PC-3 (cell line): ENCODE measurements at regions not wholly inside any gene's neighbourhood (a gene's known extent, or its start where the extent isn't known, plus 50 kb on each side); places are given as distances from the start of the nearest gene placed in this dataset.
A peak's percentile ranks its signal among the peaks of the same experiment; 100 is the strongest.

Source experiments
- ATAC-seq: fragments of 200-7000 bp; cut with Tn5 transposase; 2 replicates; pipeline ENCODE4 v1.9.1; 2020; ENCODE audit warnings: mild to moderate bottlenecking, moderate library complexity
- BruUV-seq: library from RNA; stranded (reverse); fragments of 400-500 nt; replicated peaks from 2 replicates; lab custom pipeline; 2021; lab: Mats Ljungman, UMichigan
- CTCF ChIA-PET: fragments of 300-600 bp; sonication (Branson Sonifier 250); formaldehyde crosslinking; loops from one replicate; lab custom pipeline; 2022; ENCODE audit warnings: antibody characterized with exemption; lab: Charles Lee
- POLR2A ChIA-PET: fragments of 300-600 bp; sonication (Branson Sonifier 250); formaldehyde crosslinking; loops from one replicate; lab custom pipeline; 2022; ENCODE audit warnings: antibody characterized with exemption; ENCODE audit not compliant: unreplicated experiment; lab: Charles Lee
- DNase-seq: peaks from one replicate; pipeline ENCODE4 v3.0.0-alpha.2; 2015
- H2AFZ ChIP-seq: fragments of 300-600 bp; sonication (generic); 2 replicates; pipeline ENCODE4 v1.6.0; 2016; ENCODE audit warnings: antibody characterized with exemption, low read length
- H3F3A ChIP-seq: fragments of 300-600 bp; sonication (generic); one replicate; pipeline ENCODE4 v1.6.0; 2017; ENCODE audit warnings: antibody characterized with exemption, low read length, control low read depth, mild to moderate bottlenecking; ENCODE audit not compliant: unreplicated experiment
- H3K27ac ChIP-seq: fragments of 300-600 bp; sonication (generic); 2 replicates; pipeline ENCODE4 v1.5.1; 2016; ENCODE audit warnings: mild to moderate bottlenecking, low read length
- H3K27me3 ChIP-seq: fragments of 300-600 bp; sonication (generic); 2 replicates; pipeline ENCODE4 v1.6.1; 2016; ENCODE audit warnings: low read length, mixed read lengths
- H3K36me3 ChIP-seq: fragments of 300-600 bp; sonication (generic); 2 replicates; pipeline ENCODE4 v1.6.1; 2016; ENCODE audit warnings: low read depth, mixed run types, low read length, mixed read lengths
- H3K4me1 ChIP-seq: fragments of 300-600 bp; sonication (generic); 2 replicates; pipeline ENCODE4 v1.5.1; 2016; ENCODE audit warnings: low read length; ENCODE audit not compliant: insufficient read depth
- H3K4me2 ChIP-seq: fragments of 300-600 bp; sonication (generic); 2 replicates; pipeline ENCODE4 v1.6.0; 2016; ENCODE audit warnings: low read length
- H3K4me3 ChIP-seq: fragments of 300-600 bp; sonication (generic); 2 replicates; pipeline ENCODE4 v1.5.1; 2016; ENCODE audit warnings: mild to moderate bottlenecking, low read length, mixed read lengths
- H3K79me2 ChIP-seq: fragments of 300-600 bp; sonication (generic); 2 replicates; pipeline ENCODE4 v1.6.1; 2017; ENCODE audit warnings: low read length, mixed read lengths
- H3K9ac ChIP-seq: fragments of 300-600 bp; sonication (generic); 2 replicates; pipeline ENCODE4 v1.6.0; 2016; ENCODE audit warnings: mild to moderate bottlenecking, low read length
- H3K9me2 ChIP-seq: fragments of 300-600 bp; sonication (generic); replicated peaks from 2 replicates; pipeline ENCODE4 v1.6.1; 2016; ENCODE audit warnings: mixed run types, low read length, mixed read lengths
- H3K9me3 ChIP-seq: fragments of 300-600 bp; sonication (generic); 2 replicates; pipeline ENCODE4 v1.6.1; 2016; ENCODE audit warnings: low read length, mixed read lengths
- H4K20me1 ChIP-seq: fragments of 300-600 bp; sonication (generic); 2 replicates; pipeline ENCODE4 v1.6.1; 2016; ENCODE audit warnings: low read length, mixed read lengths
- EZH2 ChIP-seq: fragments of 300-600 bp; sonication (generic); IDR thresholded peaks from one replicate; pipeline ENCODE4 v1.6.1; 2017; ENCODE audit warnings: antibody characterized with exemption, mild to moderate bottlenecking, low read length; ENCODE audit not compliant: unreplicated experiment
- EZH2phosphoT487 ChIP-seq: fragments of 300-600 bp; sonication (generic); IDR thresholded peaks from 2 replicates; pipeline ENCODE4 v1.6.1; 2018; ENCODE audit warnings: mild to moderate bottlenecking, antibody characterized with exemption, low read length, borderline replicate concordance
- intact Hi-C: fragments of 100-400 bp; cut with micrococcal nuclease; formaldehyde crosslinking; loops from 2 replicates; pipeline ENCODE4 v1.9.0; 2023
- TF ChIP-seq, protein P1 (sequence below): fragments of 300-600 bp; sonication (generic); conservative IDR thresholded peaks from 2 replicates; pipeline ENCODE4 v1.5.1; 2017; ENCODE audit warnings: antibody characterized with exemption, low read depth, mild to moderate bottlenecking, low read length

- Histone ChIP-seq H4K20me1 (no peaks in the 10 kb centered on the region), H3F3A (no peaks in the 10 kb centered on the region), H3K4me1 (peaks cover 26% of the 10 kb centered on the region), H3K9me2 (no peaks in the 10 kb centered on the region), H3K9ac (no peak overlapping the region), H3K9me3 (no peaks in the 10 kb centered on the region), H3K27ac (no peak overlapping the region), H3K4me3 (no peak overlapping the region), H3K4me2 (0 out of 2 replicates have a peak overlapping the region, but pooled peaks have one; percentile 43), H3K79me2 (no peaks in the 10 kb centered on the region), H2AFZ (no peak overlapping the region), H3K36me3 (no peaks in the 10 kb centered on the region), H3K27me3 (no peaks in the 10 kb centered on the region)
- intact Hi-C loops = loop anchor here (5.0 kb wide), 1 partner anchor 86 kb away; the partner anchor contains the start of gene S1PR1
- BruUV-seq = no TSS peak
- ChIA-PET CTCF (no interaction called here), POLR2A (interaction anchor here (0.7 kb wide), 1 partner anchor 34 kb away, joined by 3 read pairs; no protein-coding TSS in a partner anchor)
- DNase-seq (no peak), ATAC-seq (no peak)
- TF ChIP-seq, protein P1, sequence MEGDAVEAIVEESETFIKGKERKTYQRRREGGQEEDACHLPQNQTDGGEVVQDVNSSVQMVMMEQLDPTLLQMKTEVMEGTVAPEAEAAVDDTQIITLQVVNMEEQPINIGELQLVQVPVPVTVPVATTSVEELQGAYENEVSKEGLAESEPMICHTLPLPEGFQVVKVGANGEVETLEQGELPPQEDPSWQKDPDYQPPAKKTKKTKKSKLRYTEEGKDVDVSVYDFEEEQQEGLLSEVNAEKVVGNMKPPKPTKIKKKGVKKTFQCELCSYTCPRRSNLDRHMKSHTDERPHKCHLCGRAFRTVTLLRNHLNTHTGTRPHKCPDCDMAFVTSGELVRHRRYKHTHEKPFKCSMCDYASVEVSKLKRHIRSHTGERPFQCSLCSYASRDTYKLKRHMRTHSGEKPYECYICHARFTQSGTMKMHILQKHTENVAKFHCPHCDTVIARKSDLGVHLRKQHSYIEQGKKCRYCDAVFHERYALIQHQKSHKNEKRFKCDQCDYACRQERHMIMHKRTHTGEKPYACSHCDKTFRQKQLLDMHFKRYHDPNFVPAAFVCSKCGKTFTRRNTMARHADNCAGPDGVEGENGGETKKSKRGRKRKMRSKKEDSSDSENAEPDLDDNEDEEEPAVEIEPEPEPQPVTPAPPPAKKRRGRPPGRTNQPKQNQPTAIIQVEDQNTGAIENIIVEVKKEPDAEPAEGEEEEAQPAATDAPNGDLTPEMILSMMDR = no peak
- TF ChIP-seq EZH2 (no peak), EZH2phosphoT487 (no peak)
Observed at GRCh38 chr1:101151286-101151685, 85.5 kb upstream of the S1PR1 start.

GRCh38 chr1:101150670-101151069 is 86.1 kb upstream of the S1PR1 start:
- peak; percentile 81 for ATAC-seq
- Histone ChIP-seq H3K79me2 (no peaks in the 10 kb centered on the region), H3K36me3 (no peaks in the 10 kb centered on the region), H3F3A (no peaks in the 10 kb centered on the region), H3K9ac (no peak overlapping the region), H3K4me3 (no peak overlapping the region), H2AFZ (no peak overlapping the region), H3K27ac (peak overlapping the region; percentile 24; the same call in 1 of the 2 replicates), H4K20me1 (no peaks in the 10 kb centered on the region), H3K27me3 (no peaks in the 10 kb centered on the region), H3K4me2 (peak overlapping the region; percentile 43), H3K4me1 (peaks cover 26% of the 10 kb centered on the region), H3K9me3 (no peaks in the 10 kb centered on the region), H3K9me2 (no peaks in the 10 kb centered on the region)
- TF ChIP-seq EZH2phosphoT487 (no peak), EZH2 (no peak)
- TF ChIP-seq, protein P1 = no peak
- CTCF ChIA-PET = no interaction called here
- intact Hi-C loops = loop anchor here (5.0 kb wide), 1 partner anchor 87 kb away; the partner anchor contains the start of gene S1PR1
- no TSS peak for BruUV-seq
- POLR2A ChIA-PET = no interaction called here
- peak; percentile 84 for DNase-seq

DNA sequence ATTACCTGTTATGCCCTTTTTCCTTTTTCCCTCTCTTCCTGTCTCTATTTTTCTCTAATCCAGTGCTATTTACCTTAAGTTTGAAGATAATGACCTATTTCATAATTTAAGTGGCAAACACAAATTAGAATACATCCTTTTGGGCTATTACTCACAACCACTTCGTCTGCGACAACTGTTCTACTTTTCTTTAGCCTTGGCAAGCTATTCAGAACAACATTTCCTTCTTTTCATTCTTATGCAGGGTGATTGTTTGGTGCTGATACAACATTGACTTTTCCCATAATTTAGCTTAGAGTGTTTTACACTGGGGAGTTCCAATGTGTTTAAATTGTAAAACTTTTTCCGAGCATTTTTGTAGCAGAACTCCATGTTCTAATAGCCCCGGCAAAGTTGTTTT is 86.6 kb upstream of the S1PR1 start:
- POLR2A ChIA-PET = no interaction called here
- CTCF ChIA-PET = no interaction called here
- BruUV-seq = no TSS peak
- H4K20me1 ChIP-seq = no peaks in the 10 kb centered on the region
- H3K9me2 ChIP-seq = no peaks in the 10 kb centered on the region
- H3K79me2 ChIP-seq = no peaks in the 10 kb centered on the region
- intact Hi-C loops = loop anchor here (5.0 kb wide), 1 partner anchor 87 kb away; the partner anchor contains the start of gene S1PR1
- peaks cover 26% of the 10 kb centered on the region for H3K4me1 ChIP-seq
- peak overlapping the region; percentile 24; the same call in 1 of the 2 replicates for H3K27ac ChIP-seq
- no peak overlapping the region for H3K9ac ChIP-seq
- peak; percentile 29 for ATAC-seq
- H3F3A ChIP-seq = no peaks in the 10 kb centered on the region
- no peak for DNase-seq
- TF ChIP-seq EZH2phosphoT487 = no peak
- TF ChIP-seq, protein P1 = no peak
- no peak for TF ChIP-seq EZH2
- no peaks in the 10 kb centered on the region for H3K9me3 ChIP-seq
- no peaks in the 10 kb centered on the region for H3K27me3 ChIP-seq
- peak overlapping the region; percentile 43 for H3K4me2 ChIP-seq
- no peak overlapping the region for H2AFZ ChIP-seq
- no peaks in the 10 kb centered on the region for H3K36me3 ChIP-seq
- H3K4me3 ChIP-seq = no peak overlapping the region
